Progenitor cell of endocrine pancreas (in vitro differentiated cells): ENCODE measurements at regions not wholly inside any gene's neighbourhood (a gene's known extent, or its start where the extent isn't known, plus 50 kb on each side); places are given as distances from the start of the nearest gene placed in this dataset.
"Not testable (repeated sequence)": the region's sequence is repeated elsewhere in the genome, so short reads cannot be mapped to it uniquely, and the experiment has no call there.

Experiments
- DNase-seq: peaks from one replicate; pipeline ENCODE4 v3.0.0; 2021; ENCODE audit warnings: low spot score; ENCODE audit not compliant: unreplicated experiment
- H3K27ac Mint-ChIP-seq: 2 replicates; pipeline ENCODE4 v1.8.0; 2021; ENCODE audit warnings: mild to moderate bottlenecking, moderate library complexity, mixed read lengths
- H3K27me3 Mint-ChIP-seq: 2 replicates; pipeline ENCODE4 v1.8.0; 2021; ENCODE audit warnings: mixed read lengths
- H3K36me3 Mint-ChIP-seq: 2 replicates; pipeline ENCODE4 v1.8.0; 2022; ENCODE audit warnings: mixed read lengths; ENCODE audit not compliant: insufficient read depth
- H3K4me1 Mint-ChIP-seq: 2 replicates; pipeline ENCODE4 v1.8.0; 2021; ENCODE audit warnings: low read depth, mixed read lengths
- H3K4me3 Mint-ChIP-seq: 2 replicates; pipeline ENCODE4 v1.8.0; 2021; ENCODE audit warnings: low read depth, mild to moderate bottlenecking, moderate library complexity, mixed read lengths
- H3K9me3 Mint-ChIP-seq: 2 replicates; pipeline ENCODE4 v1.8.0; 2021; ENCODE audit warnings: low read depth, mixed read lengths
- TF ChIP-seq, protein P1 (sequence below): fragments of 200-600 bp; sonication (generic); IDR thresholded peaks from one replicate; pipeline ENCODE4 v1.5.0; 2021; ENCODE audit warnings: antibody characterized with exemption, mild to moderate bottlenecking; ENCODE audit not compliant: unreplicated experiment

DNA sequence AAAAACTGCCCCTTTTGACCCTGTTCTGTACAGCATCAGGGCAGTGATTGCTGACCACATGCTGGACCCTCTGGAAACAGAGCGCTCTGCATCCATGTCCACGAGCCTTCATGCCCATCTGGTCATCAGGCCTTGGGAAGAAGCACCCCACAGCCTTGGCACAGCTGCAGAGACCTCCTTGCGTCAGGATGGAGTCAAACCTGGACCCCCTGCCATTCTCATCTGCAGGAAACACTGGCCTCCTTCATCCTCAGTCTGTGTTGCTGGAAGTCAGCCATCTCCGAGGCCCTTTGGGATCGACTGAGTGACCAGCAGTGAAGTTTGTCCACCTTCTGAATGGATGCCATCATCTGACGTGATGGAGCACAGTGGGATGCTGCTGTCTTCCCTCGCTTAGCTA, 2138.3 kb upstream of the DEFB115 start:
- peaks cover 8% of the 10 kb centered on the region for H3K36me3 Mint-ChIP-seq

DNA sequence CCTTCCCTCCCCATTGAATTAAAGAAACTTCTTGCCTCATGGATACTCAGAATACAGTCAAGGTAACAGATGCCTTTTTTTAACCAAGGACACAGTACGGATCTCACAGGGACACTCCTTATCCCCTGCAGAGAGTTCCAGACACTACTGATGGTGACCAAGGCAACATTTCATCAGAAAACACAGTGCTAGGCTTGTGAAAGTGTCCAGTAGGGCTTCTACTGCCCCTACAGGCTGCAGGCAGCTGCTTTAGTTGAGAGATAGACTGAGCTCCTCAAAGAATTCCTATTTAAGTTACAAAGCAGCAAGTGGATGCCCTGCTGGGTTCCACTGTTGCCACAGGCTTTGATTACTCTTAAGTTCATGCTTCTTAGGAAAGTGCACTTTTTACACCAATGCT, 2137.8 kb upstream of the DEFB115 start:
- not testable (repeated sequence) for H3K27me3 Mint-ChIP-seq, H3K4me1 Mint-ChIP-seq, DNase-seq, H3K4me3 Mint-ChIP-seq, H3K27ac Mint-ChIP-seq, H3K36me3 Mint-ChIP-seq
- peaks cover 85% of the 10 kb centered on the region for H3K9me3 Mint-ChIP-seq

More for the DNA sequence above, 2138.3 kb upstream of the DEFB115 start:
- Mint-ChIP-seq H3K27me3 (no peaks in the 10 kb centered on the region), H3K27ac (no peak overlapping the region), H3K9me3 (peaks cover 80% of the 10 kb centered on the region), H3K4me1 (no peaks in the 10 kb centered on the region), H3K4me3 (no peak overlapping the region)
- TF ChIP-seq, protein P1, sequence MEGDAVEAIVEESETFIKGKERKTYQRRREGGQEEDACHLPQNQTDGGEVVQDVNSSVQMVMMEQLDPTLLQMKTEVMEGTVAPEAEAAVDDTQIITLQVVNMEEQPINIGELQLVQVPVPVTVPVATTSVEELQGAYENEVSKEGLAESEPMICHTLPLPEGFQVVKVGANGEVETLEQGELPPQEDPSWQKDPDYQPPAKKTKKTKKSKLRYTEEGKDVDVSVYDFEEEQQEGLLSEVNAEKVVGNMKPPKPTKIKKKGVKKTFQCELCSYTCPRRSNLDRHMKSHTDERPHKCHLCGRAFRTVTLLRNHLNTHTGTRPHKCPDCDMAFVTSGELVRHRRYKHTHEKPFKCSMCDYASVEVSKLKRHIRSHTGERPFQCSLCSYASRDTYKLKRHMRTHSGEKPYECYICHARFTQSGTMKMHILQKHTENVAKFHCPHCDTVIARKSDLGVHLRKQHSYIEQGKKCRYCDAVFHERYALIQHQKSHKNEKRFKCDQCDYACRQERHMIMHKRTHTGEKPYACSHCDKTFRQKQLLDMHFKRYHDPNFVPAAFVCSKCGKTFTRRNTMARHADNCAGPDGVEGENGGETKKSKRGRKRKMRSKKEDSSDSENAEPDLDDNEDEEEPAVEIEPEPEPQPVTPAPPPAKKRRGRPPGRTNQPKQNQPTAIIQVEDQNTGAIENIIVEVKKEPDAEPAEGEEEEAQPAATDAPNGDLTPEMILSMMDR = no peak
- no peak for DNase-seq

- H3K27ac Mint-ChIP-seq, H3K27me3 Mint-ChIP-seq, H3K36me3 Mint-ChIP-seq, DNase-seq, H3K4me3 Mint-ChIP-seq, H3K4me1 Mint-ChIP-seq: not testable (repeated sequence)
- H3K9me3 Mint-ChIP-seq = peaks cover 87% of the 10 kb centered on the region
These were observed 2137.4 kb upstream of the DEFB115 start for GRCh38 chr20:29120088-29120487.

DNA sequence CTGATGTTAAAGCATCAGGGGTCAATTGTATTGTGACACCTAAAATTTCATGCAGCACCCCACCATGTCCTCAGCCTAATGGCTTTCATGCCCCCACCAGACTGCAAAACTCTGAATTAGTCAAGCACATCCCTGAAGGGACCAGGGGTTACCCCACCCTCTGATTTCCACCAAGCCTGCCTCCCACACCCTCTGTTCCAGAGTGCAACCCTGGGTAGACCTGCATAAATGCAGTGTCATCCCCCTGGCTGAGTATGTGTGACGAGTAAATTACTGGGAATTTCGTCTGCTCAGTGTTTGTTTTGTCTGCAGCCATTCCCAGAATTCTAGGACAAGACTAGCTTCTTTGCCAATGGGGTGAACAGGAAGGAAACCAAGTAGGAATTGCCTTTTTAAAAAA, 2136.9 kb upstream of the DEFB115 start:
- not testable (repeated sequence) for DNase-seq, H3K36me3 Mint-ChIP-seq, H3K4me1 Mint-ChIP-seq, H3K27ac Mint-ChIP-seq, H3K4me3 Mint-ChIP-seq, H3K27me3 Mint-ChIP-seq
- peaks cover 85% of the 10 kb centered on the region for H3K9me3 Mint-ChIP-seq

GRCh38 chr20:29122784-29123183, 2134.7 kb upstream of the DEFB115 start:
- not testable (repeated sequence) for H3K4me1 Mint-ChIP-seq, H3K4me3 Mint-ChIP-seq, H3K36me3 Mint-ChIP-seq, DNase-seq, H3K27ac Mint-ChIP-seq, H3K27me3 Mint-ChIP-seq
- H3K9me3 Mint-ChIP-seq = peaks cover 66% of the 10 kb centered on the region

- Mint-ChIP-seq H3K4me1 (no peaks in the 10 kb centered on the region), H3K9me3 (peaks cover 56% of the 10 kb centered on the region), H3K36me3 (peaks cover 5% of the 10 kb centered on the region), H3K27me3 (no peaks in the 10 kb centered on the region), H3K27ac (no peak overlapping the region), H3K4me3 (no peak overlapping the region)
- DNase-seq = no peak
- TF ChIP-seq, protein P1 = no peak
These were observed 2133.6 kb upstream of the DEFB115 start for GRCh38 chr20:29123861-29124260.
